GM12878 (cell line): ENCODE measurements at regions not wholly inside any gene's neighbourhood (a gene's known extent, or its start where the extent isn't known, plus 50 kb on each side); places are given as distances from the start of the nearest gene placed in this dataset.

Source experiments
- CEBPB ChIP-seq, 2 experiments: fragments of 150-350 bp in 1 of 2; IDR thresholded peaks; 2 replicates each; pipeline ENCODE4 v1.6.1; 2012 to 2014; ENCODE audit warnings: low read depth in 2 of 2, low read length in 2 of 2, borderline replicate concordance in 1 of 2, inconsistent platforms in 1 of 2
- CTCF ChIP-seq, 3 experiments: IDR thresholded peaks in 2 of 3; conservative IDR thresholded peaks in 1 of 3; 2 replicates each; pipeline ENCODE4 v1.5.1; 2011; ENCODE audit warnings: low read depth in 3 of 3, low read length in 3 of 3, mild to moderate bottlenecking in 3 of 3, control low read depth in 2 of 3, moderate library complexity in 2 of 3, inconsistent platforms in 1 of 3, mixed read lengths in 1 of 3; ENCODE audit not compliant: control insufficient read depth in 2 of 3, insufficient read depth in 1 of 3; ENCODE audit errors: extremely low read depth in 1 of 3
- E2F4 ChIP-seq: IDR thresholded peaks from 2 replicates; pipeline ENCODE4 v1.6.1; 2012; ENCODE audit warnings: low read depth, low read length, improper control_type of control experiment
- HDAC2 ChIP-seq: fragments of 200-600 bp; sonication (generic); IDR thresholded peaks from 2 replicates; pipeline ENCODE4 v1.6.1; 2017
- KDM1A ChIP-seq: fragments of 200-600 bp; sonication (generic); IDR thresholded peaks from 2 replicates; pipeline ENCODE4 v1.6.1; 2016; ENCODE audit warnings: borderline replicate concordance
- SMAD1 ChIP-seq: fragments of 450-650 bp; IDR thresholded peaks from 2 replicates; pipeline ENCODE4 v1.6.1; 2018; ENCODE audit warnings: mild to moderate bottlenecking, low read depth; ENCODE audit not compliant: partially characterized antibody
- SPI1 ChIP-seq: IDR thresholded peaks from 2 replicates; pipeline ENCODE4 v1.6.1; 2011; ENCODE audit warnings: low read depth, mild to moderate bottlenecking, low read length, moderate library complexity, borderline replicate concordance; ENCODE audit not compliant: insufficient read depth
- SREBF1 ChIP-seq: IDR thresholded peaks from 2 replicates; pipeline ENCODE4 v1.6.1; 2012; ENCODE audit warnings: mild to moderate bottlenecking, low read length
- TAF1 ChIP-seq: IDR thresholded peaks from 2 replicates; pipeline ENCODE4 v1.6.1; 2011; ENCODE audit warnings: mild to moderate bottlenecking, low read depth, low read length, borderline replicate concordance
- TCF7 ChIP-seq: IDR thresholded peaks from 2 replicates; pipeline ENCODE4 v1.6.1; 2014; ENCODE audit warnings: antibody characterized with exemption, borderline replicate concordance
- YBX1 ChIP-seq: fragments of 450-650 bp; IDR thresholded peaks from 2 replicates; pipeline ENCODE4 v1.6.1; 2016; ENCODE audit warnings: antibody characterized with exemption
- YY1 ChIP-seq: IDR thresholded peaks from 2 replicates; pipeline ENCODE4 v1.6.1; 2011; ENCODE audit warnings: low read depth, mild to moderate bottlenecking, low read length
- ZBTB11 ChIP-seq: fragments of 450-650 bp; formaldehyde crosslinking; IDR thresholded peaks from 2 replicates; pipeline ENCODE4 v1.5.0; 2022; ENCODE audit warnings: mild to moderate bottlenecking, missing genetic modification characterization

GRCh38 chr3:23067116-23067515 lies 136.0 kb upstream of the UBE2E2 start:
- TF ChIP-seq CTCF (IDR thresholded peaks at IDR 0.05 in 2 of 3, conservative IDR thresholded peaks at IDR 0.05 in 1 of 3; ENCODE audit: control insufficient read depth in 2 of 3, extremely low read depth in 1 of 3, insufficient read depth in 1 of 3, low read depth in 3 of 3, low read length in 3 of 3) (no peak), SMAD1 (no peak), TAF1 (no peak), ZBTB11 (CRISPR knock-in tag) (no peak), YY1 (no peak), CEBPB (IDR thresholded peaks at IDR 0.05; ENCODE audit: borderline replicate concordance in 1 of 2, low read depth in 2 of 2, low read length in 2 of 2) (no peak), E2F4 (no peak), KDM1A (no peak), HDAC2 (no peak), YBX1 (no peak), TCF7 (no peak), SPI1 (no peak), SREBF1 (no peak)
